T-helper 2 cell treated with Interferon-gamma antibody and Interleukin-4, amounts not matched to agents 5 μg/mL and 100 μg/mL, for 36 hours (primary cell): ENCODE measurements at regions not wholly inside any gene's neighbourhood (a gene's known extent, or its start where the extent isn't known, plus 50 kb on each side); places are given as distances from the start of the nearest gene placed in this dataset.
A peak's percentile ranks its signal among the peaks of the same experiment; 100 is the strongest.

Experiments used
- DNase-seq: peaks from one replicate; pipeline ENCODE4 v3.0.0; 2021; ENCODE audit warnings: low spot score
- H3K27ac Mint-ChIP-seq: one replicate; pipeline ENCODE4 v1.8.0; 2021; ENCODE audit warnings: mild to moderate bottlenecking, mixed read lengths
- H3K27me3 Mint-ChIP-seq: one replicate; pipeline ENCODE4 v1.8.0; 2021; ENCODE audit warnings: low read depth, mixed read lengths
- H3K36me3 Mint-ChIP-seq: one replicate; pipeline ENCODE4 v1.8.0; 2021; ENCODE audit warnings: low read depth, mixed read lengths
- H3K4me1 Mint-ChIP-seq: one replicate; pipeline ENCODE4 v1.8.0; 2021; ENCODE audit warnings: low read depth, mixed read lengths
- H3K4me3 Mint-ChIP-seq: one replicate; pipeline ENCODE4 v1.8.0; 2022; ENCODE audit warnings: mild to moderate bottlenecking, moderate library complexity, mixed read lengths
- H3K9me3 Mint-ChIP-seq: one replicate; pipeline ENCODE4 v1.8.0; 2021; ENCODE audit warnings: mixed read lengths

DNA sequence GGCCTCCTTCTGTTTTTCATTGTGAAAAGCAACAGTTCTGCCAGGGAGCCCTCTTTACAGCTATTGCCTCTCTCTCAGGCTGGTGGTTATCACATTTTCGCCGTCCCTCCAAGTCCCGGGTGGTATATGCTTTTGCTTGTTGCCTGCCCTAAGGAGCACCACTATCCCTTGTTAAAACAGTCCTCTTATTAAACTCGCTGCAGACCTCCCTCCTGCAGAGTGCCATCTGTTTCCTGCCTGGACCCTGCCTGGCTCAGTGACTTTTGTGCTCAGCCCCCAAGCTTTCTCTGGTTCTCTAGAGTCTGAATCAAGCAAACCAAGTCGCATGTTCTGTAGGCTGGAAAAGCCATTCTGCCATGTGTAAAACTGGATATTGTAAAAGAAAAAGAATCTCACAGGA is 72.1 kb upstream of the FHL2 start:
- Mint-ChIP-seq H3K27ac (no peak overlapping the region), H3K4me3 (no peak overlapping the region)
- no peak for DNase-seq

DNA sequence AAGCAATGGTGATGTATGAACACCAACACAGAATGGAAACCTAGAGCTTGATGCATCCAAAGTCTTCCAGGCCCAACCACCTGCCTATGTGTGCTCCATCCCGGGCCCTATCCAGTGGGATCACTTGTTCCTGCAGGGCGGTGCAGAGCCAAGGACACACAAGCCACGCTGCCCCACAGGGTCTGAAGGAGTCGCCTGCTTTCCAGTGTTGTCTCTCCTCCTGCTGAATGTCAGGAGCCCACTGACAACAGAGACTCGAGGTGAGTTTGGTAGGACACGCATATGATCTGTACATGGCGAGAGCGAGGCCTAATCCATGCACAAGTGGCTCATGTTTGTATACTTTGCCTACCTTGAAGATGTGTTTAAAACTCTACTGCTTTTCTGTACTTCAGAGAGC is 70.9 kb upstream of the FHL2 start:
- no peak for DNase-seq
- H3K4me3 Mint-ChIP-seq: no peak overlapping the region
- H3K4me1 Mint-ChIP-seq: peaks cover 12% of the 10 kb centered on the region
- no peaks in the 10 kb centered on the region for H3K36me3 Mint-ChIP-seq
- no peak overlapping the region for H3K27ac Mint-ChIP-seq
- peaks cover 16% of the 10 kb centered on the region for H3K27me3 Mint-ChIP-seq
- H3K9me3 Mint-ChIP-seq: no peaks in the 10 kb centered on the region

More for the DNA sequence above, 72.1 kb upstream of the FHL2 start:
- H3K9me3 Mint-ChIP-seq: no peaks in the 10 kb centered on the region
- H3K36me3 Mint-ChIP-seq: no peaks in the 10 kb centered on the region
- H3K27me3 Mint-ChIP-seq: peaks cover 14% of the 10 kb centered on the region
- H3K4me1 Mint-ChIP-seq: peaks cover 12% of the 10 kb centered on the region

DNA sequence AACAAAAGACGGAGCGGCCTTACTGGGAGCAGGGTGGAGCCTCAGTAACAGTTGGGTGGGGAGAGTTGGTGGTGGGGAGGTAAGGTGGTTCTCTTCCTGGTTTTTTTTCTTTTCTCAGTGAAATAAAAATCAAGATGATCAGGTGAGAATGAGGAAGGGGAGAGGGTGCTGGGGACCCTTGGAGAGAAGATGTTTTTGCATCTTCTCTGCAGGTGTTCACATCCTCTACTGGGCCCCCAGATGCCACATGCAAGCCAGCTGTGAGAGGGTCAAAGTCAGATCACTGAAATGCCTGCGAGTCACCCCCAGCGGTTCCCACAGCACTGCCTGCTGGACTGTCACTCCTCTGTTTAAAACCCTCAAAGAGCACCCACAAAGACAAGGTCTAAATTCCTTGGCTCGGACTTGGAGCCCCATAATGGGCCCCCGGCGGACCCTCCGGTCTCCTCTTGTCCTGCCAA is 69.8 kb upstream of the FHL2 start:
- H3K9me3 Mint-ChIP-seq: no peaks in the 10 kb centered on the region
- no peaks in the 10 kb centered on the region for H3K36me3 Mint-ChIP-seq
- peaks cover 12% of the 10 kb centered on the region for H3K27me3 Mint-ChIP-seq
- H3K27ac Mint-ChIP-seq: peak overlapping the region; percentile 75
- peaks cover 12% of the 10 kb centered on the region for H3K4me1 Mint-ChIP-seq
- no peak for DNase-seq
- peak overlapping the region; percentile 57 for H3K4me3 Mint-ChIP-seq

DNA sequence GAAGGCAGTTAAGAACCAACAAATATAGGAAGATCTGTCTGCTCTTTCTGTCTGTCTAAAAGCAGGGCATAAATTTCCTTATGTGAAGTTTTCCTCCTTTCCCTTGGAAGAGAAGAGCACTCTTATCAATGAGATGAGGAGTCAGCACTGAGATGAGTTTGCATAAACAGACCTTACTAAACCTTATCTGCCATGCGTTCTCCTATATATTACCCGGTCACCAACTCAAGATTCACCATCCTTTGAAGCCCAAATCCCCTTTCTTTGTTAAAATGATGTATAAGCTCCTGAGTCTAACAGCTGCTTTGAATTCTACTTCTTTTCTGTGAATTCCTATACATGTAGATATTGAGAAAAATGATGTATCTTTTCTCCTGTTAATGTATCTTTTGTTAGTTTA is 65.5 kb upstream of the FHL2 start:
- Mint-ChIP-seq H3K27ac (no peak overlapping the region), H3K27me3 (peaks cover 12% of the 10 kb centered on the region), H3K36me3 (no peaks in the 10 kb centered on the region), H3K9me3 (no peaks in the 10 kb centered on the region), H3K4me3 (no peak overlapping the region), H3K4me1 (peaks cover 9% of the 10 kb centered on the region)
- no peak for DNase-seq

DNA sequence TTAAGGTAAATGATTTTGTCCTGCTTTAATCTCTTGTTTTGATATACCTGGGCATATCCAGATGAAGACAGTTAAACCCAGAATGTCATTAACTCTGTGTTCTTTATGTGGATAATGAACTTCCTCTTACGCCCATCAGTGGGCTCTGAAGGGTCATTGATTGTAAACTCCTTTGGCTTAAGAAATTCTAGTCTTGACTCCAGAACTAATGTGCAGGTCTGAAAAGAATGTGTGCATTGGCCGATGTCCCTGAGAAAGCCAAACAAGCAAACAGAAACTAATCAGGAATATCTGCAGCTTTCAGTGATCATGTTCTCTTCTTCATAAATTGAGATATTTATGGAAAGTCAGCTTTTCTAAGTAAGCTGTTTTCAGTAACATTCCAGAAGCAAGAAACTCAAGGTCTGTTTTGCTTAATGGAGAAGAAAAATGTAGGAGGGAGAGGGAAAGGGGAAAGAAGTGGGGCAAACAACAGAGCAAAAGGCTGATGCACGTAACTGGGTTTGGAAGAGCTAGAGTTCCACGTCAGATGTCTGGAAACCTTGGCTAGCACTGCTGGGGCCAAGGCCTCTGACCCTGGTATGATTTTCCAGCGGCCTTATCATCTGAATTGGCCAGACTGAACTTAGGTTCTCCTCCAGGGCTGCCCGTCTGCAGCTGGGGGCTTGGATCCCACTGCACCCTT is 61.3 kb upstream of the FHL2 start:
- DNase-seq: no peak
- Mint-ChIP-seq H3K9me3 (no peaks in the 10 kb centered on the region), H3K4me1 (no peaks in the 10 kb centered on the region), H3K36me3 (no peaks in the 10 kb centered on the region), H3K4me3 (no peak overlapping the region), H3K27ac (no peak overlapping the region), H3K27me3 (peaks cover 7% of the 10 kb centered on the region)

DNA sequence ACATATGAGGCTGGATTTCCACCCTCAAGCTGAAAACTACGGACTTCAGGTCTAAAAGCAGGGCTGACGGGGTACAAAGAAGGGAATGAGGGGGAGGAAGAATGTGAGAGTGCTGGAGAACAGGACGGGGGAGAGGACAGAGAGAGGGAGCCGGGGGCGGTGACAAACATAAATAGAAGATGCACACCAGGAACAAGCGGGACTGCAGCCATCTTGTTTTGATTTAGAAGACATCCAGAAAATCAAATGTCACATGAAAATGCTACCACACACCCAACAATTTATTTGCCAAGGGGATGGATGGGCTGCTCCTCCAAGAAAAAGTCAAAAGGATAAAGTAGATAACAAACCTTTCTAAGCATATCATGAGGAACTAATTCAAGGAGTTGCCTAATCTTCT is 59.2 kb upstream of the FHL2 start:
- no peak overlapping the region for H3K4me3 Mint-ChIP-seq
- no peaks in the 10 kb centered on the region for H3K36me3 Mint-ChIP-seq
- H3K27ac Mint-ChIP-seq: no peak overlapping the region
- no peaks in the 10 kb centered on the region for H3K9me3 Mint-ChIP-seq
- no peak for DNase-seq
- peaks cover 7% of the 10 kb centered on the region for H3K27me3 Mint-ChIP-seq
- no peaks in the 10 kb centered on the region for H3K4me1 Mint-ChIP-seq

DNA sequence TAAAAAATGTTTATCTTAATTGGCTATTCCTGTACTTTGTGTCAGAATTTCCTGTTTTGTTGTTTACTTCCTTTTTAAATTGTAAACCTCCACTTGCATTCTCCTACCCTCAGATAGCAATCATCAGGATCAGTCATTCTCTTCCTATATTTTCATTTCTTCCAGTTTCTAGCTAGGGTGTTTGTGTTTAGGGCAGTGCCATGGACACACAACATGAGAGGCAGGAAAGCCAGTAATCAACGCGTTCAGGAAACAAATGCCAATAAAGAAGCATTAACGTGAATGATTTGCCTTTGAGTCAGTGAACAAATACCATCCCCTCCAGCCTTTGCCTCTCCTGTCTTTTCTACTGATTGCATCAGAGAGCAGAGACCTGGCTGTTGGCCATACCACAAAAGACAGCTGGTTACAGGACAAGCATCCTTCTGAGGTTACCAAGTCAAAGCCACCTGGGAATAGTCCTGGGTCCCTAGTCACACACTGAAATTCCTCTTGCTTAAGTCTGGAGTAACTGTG is 56.7 kb upstream of the FHL2 start:
- Mint-ChIP-seq H3K4me1 (no peaks in the 10 kb centered on the region), H3K36me3 (no peaks in the 10 kb centered on the region), H3K27ac (no peak overlapping the region), H3K9me3 (no peaks in the 10 kb centered on the region), H3K27me3 (peaks cover 8% of the 10 kb centered on the region), H3K4me3 (no peak overlapping the region)
- no peak for DNase-seq

DNA sequence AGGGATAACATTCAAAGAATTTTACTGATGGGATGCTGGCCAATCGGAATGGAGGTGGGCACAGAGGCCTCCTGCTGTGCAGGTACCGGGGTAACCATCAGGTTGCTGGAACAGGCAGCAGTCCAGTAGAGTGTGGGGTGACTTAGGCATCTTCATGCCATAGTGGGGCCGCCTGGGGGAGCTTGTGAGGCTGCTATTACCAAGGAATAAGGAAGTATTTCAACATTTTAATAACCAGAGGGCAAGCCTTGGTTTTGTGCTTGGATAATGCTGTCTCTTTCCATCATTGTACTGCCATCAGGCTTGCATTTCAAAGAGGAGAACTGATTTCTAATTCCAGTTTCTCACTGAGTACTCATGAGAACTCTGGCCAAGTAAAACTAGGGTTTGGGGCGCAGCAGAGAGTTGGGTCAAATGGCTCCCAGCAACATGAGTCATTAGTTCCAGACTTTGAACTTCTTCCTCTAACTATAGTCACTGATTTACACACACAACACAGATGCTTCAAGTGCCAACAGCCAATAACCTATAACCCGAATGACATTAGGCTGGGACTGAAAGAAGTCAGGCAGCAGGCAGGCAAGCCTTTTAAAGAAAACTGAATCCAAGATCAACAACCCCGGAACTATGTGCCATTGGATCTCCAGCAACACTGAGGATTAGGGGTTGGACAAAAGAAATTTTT is 56.1 kb upstream of the FHL2 start:
- Mint-ChIP-seq H3K27ac (no peak overlapping the region), H3K4me1 (no peaks in the 10 kb centered on the region), H3K36me3 (no peaks in the 10 kb centered on the region), H3K4me3 (no peak overlapping the region), H3K9me3 (no peaks in the 10 kb centered on the region), H3K27me3 (peaks cover 9% of the 10 kb centered on the region)
- no peak for DNase-seq

DNA sequence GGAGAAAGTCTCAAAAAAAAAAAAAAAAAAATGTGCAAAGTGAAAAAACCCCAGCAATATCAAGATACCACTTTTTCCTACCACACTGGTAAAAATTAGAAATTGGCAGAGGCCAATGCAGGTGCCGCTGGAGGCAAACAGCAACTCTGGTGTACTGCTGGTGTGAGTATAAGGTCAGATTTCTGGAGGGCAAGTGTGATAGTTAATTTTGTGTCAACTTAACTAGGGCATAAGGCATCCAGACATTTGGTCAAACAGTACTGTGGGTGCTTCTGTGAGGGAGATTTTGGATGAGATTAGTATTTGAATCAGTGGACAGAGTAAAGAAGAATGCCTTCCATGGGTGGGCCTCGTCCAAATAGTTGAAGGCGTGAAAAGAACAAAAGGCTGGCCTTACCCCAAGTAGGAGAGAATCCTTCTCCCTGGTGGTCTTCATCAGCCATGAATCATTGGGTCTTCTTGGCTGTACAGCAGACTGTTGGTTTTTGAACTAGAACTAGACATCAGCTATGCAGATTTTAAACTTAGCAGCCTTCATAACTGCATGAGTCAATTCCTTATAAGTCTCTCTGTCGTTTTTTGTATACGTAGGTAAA is 52.8 kb upstream of the FHL2 start:
- Mint-ChIP-seq H3K27me3 (peaks cover 17% of the 10 kb centered on the region), H3K4me3 (no peak overlapping the region), H3K4me1 (no peaks in the 10 kb centered on the region), H3K27ac (no peak overlapping the region), H3K9me3 (no peaks in the 10 kb centered on the region), H3K36me3 (no peaks in the 10 kb centered on the region)
- DNase-seq: no peak

DNA sequence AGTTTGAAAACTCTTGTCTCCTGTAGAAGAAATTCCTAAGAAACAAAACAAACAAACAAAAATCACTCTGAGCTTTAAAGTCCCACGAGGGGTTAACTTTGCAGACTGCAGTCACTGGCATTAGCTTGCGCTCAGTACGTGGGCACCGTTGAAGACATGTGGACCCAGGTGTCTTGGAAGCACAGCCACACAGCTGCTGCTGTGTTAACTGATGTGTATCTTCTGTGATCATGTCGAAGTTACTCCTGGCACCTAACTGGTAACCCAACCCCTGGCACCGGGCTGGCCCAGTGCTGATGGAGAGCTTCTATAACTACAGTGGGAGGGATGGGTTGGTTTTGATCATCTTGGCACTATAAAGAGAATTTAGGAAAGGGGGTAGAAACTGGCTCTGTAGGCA is 51.6 kb upstream of the FHL2 start:
- H3K4me1 Mint-ChIP-seq: no peaks in the 10 kb centered on the region
- no peak for DNase-seq
- H3K4me3 Mint-ChIP-seq: no peak overlapping the region
- H3K27ac Mint-ChIP-seq: no peak overlapping the region
- H3K36me3 Mint-ChIP-seq: no peaks in the 10 kb centered on the region
- peaks cover 16% of the 10 kb centered on the region for H3K27me3 Mint-ChIP-seq
- no peaks in the 10 kb centered on the region for H3K9me3 Mint-ChIP-seq

DNA sequence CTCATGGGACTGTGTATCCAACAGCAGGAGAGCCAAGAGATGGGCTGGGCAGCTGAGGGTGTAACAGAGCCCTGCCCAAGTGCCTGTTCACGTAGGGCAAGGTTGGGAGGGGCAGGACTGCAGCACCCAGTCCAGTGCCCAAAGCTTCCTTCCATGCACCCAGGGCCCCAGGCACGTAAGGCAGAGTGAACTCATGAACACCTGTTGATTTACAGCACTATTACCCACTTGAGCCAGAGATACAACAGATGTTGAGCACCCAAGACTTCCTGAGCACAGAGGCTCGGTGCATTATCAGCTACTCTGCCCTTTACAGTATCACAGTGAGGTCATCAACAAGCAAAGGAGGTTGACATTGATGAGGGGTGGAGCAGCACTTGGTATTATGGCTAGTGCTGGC is 50.2 kb upstream of the FHL2 start:
- peaks cover 16% of the 10 kb centered on the region for H3K27me3 Mint-ChIP-seq
- H3K27ac Mint-ChIP-seq: no peak overlapping the region
- no peaks in the 10 kb centered on the region for H3K36me3 Mint-ChIP-seq
- H3K9me3 Mint-ChIP-seq: no peaks in the 10 kb centered on the region
- DNase-seq: no peak
- no peak overlapping the region for H3K4me3 Mint-ChIP-seq
- no peaks in the 10 kb centered on the region for H3K4me1 Mint-ChIP-seq
